ENCODE measurements at regions not wholly inside any gene's neighbourhood (a gene's known extent, or its start where the extent isn't known, plus 50 kb on each side); places are given as distances from the start of the nearest gene placed in this dataset.

- no peaks in the 10 kb centered on the region for H3K9me3 ChIP-seq (ENCODE audit: severe bottlenecking)
- no peaks in the 10 kb centered on the region for H3K36me3 ChIP-seq (ENCODE audit: low read depth)
- no peak for DNase-seq (ENCODE audit: low spot score)
- peaks cover 13% of the 10 kb centered on the region for H3K4me1 ChIP-seq (ENCODE audit: insufficient read depth, poor library complexity, severe bottlenecking)
- H3K27ac ChIP-seq (ENCODE audit: poor library complexity, severe bottlenecking): no peak overlapping the region
- no peak for ATAC-seq (ENCODE audit: low read depth)
- no peak for TF ChIP-seq CTCF (IDR thresholded peaks at IDR 0.05; ENCODE audit: poor library complexity, severe bottlenecking)
- no peaks in the 10 kb centered on the region for H3K27me3 ChIP-seq (ENCODE audit: insufficient read depth, poor library complexity, severe bottlenecking)
- H3K4me3 ChIP-seq (ENCODE audit: severe bottlenecking): no peak overlapping the region
Measured at GRCh38 chr15:87606971-87607370, 649.6 kb downstream of the NTRK3 start.

- Histone ChIP-seq H3K4me1 (ENCODE audit: insufficient read depth, poor library complexity, severe bottlenecking) (peaks cover 13% of the 10 kb centered on the region), H3K36me3 (ENCODE audit: low read depth) (no peaks in the 10 kb centered on the region), H3K27ac (ENCODE audit: poor library complexity, severe bottlenecking) (no peak overlapping the region), H3K9me3 (ENCODE audit: severe bottlenecking) (no peaks in the 10 kb centered on the region), H3K27me3 (ENCODE audit: insufficient read depth, poor library complexity, severe bottlenecking) (no peaks in the 10 kb centered on the region), H3K4me3 (ENCODE audit: severe bottlenecking) (no peak overlapping the region)
- DNase-seq (ENCODE audit: low spot score) (no peak), ATAC-seq (ENCODE audit: low read depth) (no peak)
- TF ChIP-seq CTCF (IDR thresholded peaks at IDR 0.05; ENCODE audit: poor library complexity, severe bottlenecking): peak; percentile 77
Measured at GRCh38 chr15:87604857-87605446, 651.6 kb downstream of the NTRK3 start.

- Histone ChIP-seq H3K4me1 (ENCODE audit: insufficient read depth, poor library complexity, severe bottlenecking) (no peaks in the 10 kb centered on the region), H3K36me3 (ENCODE audit: low read depth) (no peaks in the 10 kb centered on the region), H3K27me3 (ENCODE audit: insufficient read depth, poor library complexity, severe bottlenecking) (no peaks in the 10 kb centered on the region), H3K27ac (ENCODE audit: poor library complexity, severe bottlenecking) (no peak overlapping the region), H3K9me3 (ENCODE audit: severe bottlenecking) (no peaks in the 10 kb centered on the region), H3K4me3 (ENCODE audit: severe bottlenecking) (no peak overlapping the region)
- TF ChIP-seq CTCF (IDR thresholded peaks at IDR 0.05; ENCODE audit: poor library complexity, severe bottlenecking): no peak
- DNase-seq (ENCODE audit: low spot score) (no peak), ATAC-seq (ENCODE audit: low read depth) (no peak)
Measured at GRCh38 chr15:87602371-87602770, 654.2 kb downstream of the NTRK3 start.

GRCh38 chr15:87599616-87600015 lies 656.9 kb downstream of the NTRK3 start:
- ATAC-seq (ENCODE audit: low read depth) (no peak), DNase-seq (ENCODE audit: low spot score) (no peak)
- TF ChIP-seq CTCF (IDR thresholded peaks at IDR 0.05; ENCODE audit: poor library complexity, severe bottlenecking): no peak
- no peaks in the 10 kb centered on the region for H3K4me1 ChIP-seq (ENCODE audit: insufficient read depth, poor library complexity, severe bottlenecking)
- H3K4me3 ChIP-seq (ENCODE audit: severe bottlenecking): no peak overlapping the region
- no peaks in the 10 kb centered on the region for H3K9me3 ChIP-seq (ENCODE audit: severe bottlenecking)
- no peaks in the 10 kb centered on the region for H3K27me3 ChIP-seq (ENCODE audit: insufficient read depth, poor library complexity, severe bottlenecking)
- no peaks in the 10 kb centered on the region for H3K36me3 ChIP-seq (ENCODE audit: low read depth)
- no peak overlapping the region for H3K27ac ChIP-seq (ENCODE audit: poor library complexity, severe bottlenecking)

- Histone ChIP-seq H3K4me1 (ENCODE audit: insufficient read depth, poor library complexity, severe bottlenecking) (no peaks in the 10 kb centered on the region), H3K9me3 (ENCODE audit: severe bottlenecking) (no peaks in the 10 kb centered on the region), H3K27me3 (ENCODE audit: insufficient read depth, poor library complexity, severe bottlenecking) (no peaks in the 10 kb centered on the region), H3K36me3 (ENCODE audit: low read depth) (no peaks in the 10 kb centered on the region), H3K27ac (ENCODE audit: poor library complexity, severe bottlenecking) (no peak overlapping the region), H3K4me3 (ENCODE audit: severe bottlenecking) (no peak overlapping the region)
- ATAC-seq (ENCODE audit: low read depth) (peak; percentile 44; the same call in 1 of the 3 replicates), DNase-seq (ENCODE audit: low spot score) (no peak)
- no peak for TF ChIP-seq CTCF (IDR thresholded peaks at IDR 0.05; ENCODE audit: poor library complexity, severe bottlenecking)
Measured at GRCh38 chr15:87597346-87598052, 659.0 kb downstream of the NTRK3 start.

Data from RWPE2 (cell line).